SH-SY5Y (cell line): ENCODE measurements at regions not wholly inside any gene's neighbourhood (a gene's known extent, or its start where the extent isn't known, plus 50 kb on each side); places are given as distances from the start of the nearest gene placed in this dataset.

ENCODE experiments used
- GATA2 ChIP-seq: IDR thresholded peaks from 2 replicates; pipeline ENCODE4 v1.6.1; 2011; ENCODE audit warnings: mild to moderate bottlenecking, low read depth, low read length
- GATA3 ChIP-seq: IDR thresholded peaks from 2 replicates; pipeline ENCODE4 v1.6.1; 2011; ENCODE audit warnings: low read depth, mild to moderate bottlenecking, low read length, moderate library complexity

- no peak for TF ChIP-seq GATA3
- no peak for TF ChIP-seq GATA2
These were observed 584.7 kb downstream of the RFPL4B start for GRCh38 chr6:112931832-112932231.
